Mammary epithelial cell (primary cell): ENCODE measurements at regions not wholly inside any gene's neighbourhood (a gene's known extent, or its start where the extent isn't known, plus 50 kb on each side); places are given as distances from the start of the nearest gene placed in this dataset.

Experiments
- CTCF ChIP-seq, 2 donors: IDR thresholded peaks in 1 of 2; conservative IDR thresholded peaks in 1 of 2; 2 replicates each; pipeline ENCODE4 v1.5.1; 2011 to 2012; ENCODE audit warnings: inconsistent platforms in 2 of 2, low read length in 2 of 2, mild to moderate bottlenecking in 2 of 2, control low read depth in 1 of 2, low read depth in 1 of 2; ENCODE audit not compliant: insufficient read depth in 1 of 2; ENCODE audit errors: extremely low read depth in 1 of 2
- EZH2 ChIP-seq: IDR thresholded peaks from 2 replicates; pipeline ENCODE4 v1.6.1; 2012; ENCODE audit warnings: low read length, inconsistent platforms, borderline replicate concordance

- peak; percentile 81 to 88 for TF ChIP-seq CTCF (conservative IDR thresholded peaks at IDR 0.05 in 1 of 2, IDR thresholded peaks at IDR 0.05 in 1 of 2; ENCODE audit: extremely low read depth in 1 of 2, insufficient read depth in 1 of 2, low read depth in 1 of 2, low read length in 2 of 2)
- no peak for TF ChIP-seq EZH2
These were observed 325.4 kb upstream of the FIGN start for GRCh38 chr2:164061129-164061746.
